BE2C (cell line): ENCODE measurements at regions not wholly inside any gene's neighbourhood (a gene's known extent, or its start where the extent isn't known, plus 50 kb on each side); places are given as distances from the start of the nearest gene placed in this dataset.

ENCODE experiments used
- DNase-seq: peaks from one replicate; pipeline ENCODE4 v3.0.0-alpha.2; 2020
- H3K27me3 ChIP-seq: fragments of 250-450 bp; sonication (Bioruptor Pico); 2 replicates; pipeline ENCODE4 v1.5.1; 2020; ENCODE audit warnings: mild to moderate bottlenecking
- H3K36me3 ChIP-seq: fragments of 250-450 bp; sonication (Bioruptor Pico); 2 replicates; pipeline ENCODE4 v1.5.1; 2020; ENCODE audit warnings: mild to moderate bottlenecking
- H3K4me1 ChIP-seq: fragments of 250-450 bp; sonication (Bioruptor Pico); 2 replicates; pipeline ENCODE4 v1.5.1; 2020
- H3K4me3 ChIP-seq: 2 replicates; pipeline ENCODE4 v1.5.1; 2011; ENCODE audit warnings: low read depth, low read length
- H3K9me3 ChIP-seq: fragments of 250-450 bp; sonication (Bioruptor Pico); 2 replicates; pipeline ENCODE4 v1.5.1; 2020
- TF ChIP-seq, protein P1 (sequence below): IDR thresholded peaks from 2 replicates; pipeline ENCODE4 v1.5.1; 2012; ENCODE audit warnings: mild to moderate bottlenecking, low read depth, low read length

- Histone ChIP-seq H3K27me3 (no peaks in the 10 kb centered on the region), H3K9me3 (no peaks in the 10 kb centered on the region; the same call in 1 of the 2 replicates), H3K4me1 (no peaks in the 10 kb centered on the region), H3K36me3 (no peaks in the 10 kb centered on the region), H3K4me3 (no peak overlapping the region)
- DNase-seq = no peak
- TF ChIP-seq, protein P1, sequence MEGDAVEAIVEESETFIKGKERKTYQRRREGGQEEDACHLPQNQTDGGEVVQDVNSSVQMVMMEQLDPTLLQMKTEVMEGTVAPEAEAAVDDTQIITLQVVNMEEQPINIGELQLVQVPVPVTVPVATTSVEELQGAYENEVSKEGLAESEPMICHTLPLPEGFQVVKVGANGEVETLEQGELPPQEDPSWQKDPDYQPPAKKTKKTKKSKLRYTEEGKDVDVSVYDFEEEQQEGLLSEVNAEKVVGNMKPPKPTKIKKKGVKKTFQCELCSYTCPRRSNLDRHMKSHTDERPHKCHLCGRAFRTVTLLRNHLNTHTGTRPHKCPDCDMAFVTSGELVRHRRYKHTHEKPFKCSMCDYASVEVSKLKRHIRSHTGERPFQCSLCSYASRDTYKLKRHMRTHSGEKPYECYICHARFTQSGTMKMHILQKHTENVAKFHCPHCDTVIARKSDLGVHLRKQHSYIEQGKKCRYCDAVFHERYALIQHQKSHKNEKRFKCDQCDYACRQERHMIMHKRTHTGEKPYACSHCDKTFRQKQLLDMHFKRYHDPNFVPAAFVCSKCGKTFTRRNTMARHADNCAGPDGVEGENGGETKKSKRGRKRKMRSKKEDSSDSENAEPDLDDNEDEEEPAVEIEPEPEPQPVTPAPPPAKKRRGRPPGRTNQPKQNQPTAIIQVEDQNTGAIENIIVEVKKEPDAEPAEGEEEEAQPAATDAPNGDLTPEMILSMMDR = no peak
These were observed 1323.0 kb upstream of the GJE1 start for GRCh38 chr6:140809694-140810101.

DNA sequence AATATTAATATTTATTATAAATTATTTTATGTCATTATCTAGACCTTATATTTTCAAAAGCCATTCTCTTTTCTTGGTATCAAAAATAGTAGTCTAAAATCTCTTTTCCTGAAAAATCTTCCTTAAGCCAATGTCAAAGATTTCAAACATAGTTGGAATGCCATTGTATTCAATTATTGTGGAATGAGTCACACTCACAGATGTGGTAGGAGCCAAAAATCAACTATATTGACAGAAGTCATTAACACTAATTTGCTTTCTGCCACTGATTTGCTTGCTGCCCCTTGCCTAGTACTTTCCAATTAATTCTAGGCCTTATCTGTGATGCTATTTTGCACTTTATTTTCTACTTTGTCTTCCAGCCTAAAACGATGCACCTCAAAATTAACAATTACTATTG lies 1326.3 kb upstream of the GJE1 start:
- no peak for DNase-seq
- TF ChIP-seq, protein P1 = no peak
- H3K36me3 ChIP-seq = no peaks in the 10 kb centered on the region
- no peak overlapping the region for H3K4me3 ChIP-seq
- H3K9me3 ChIP-seq = no peaks in the 10 kb centered on the region
- H3K27me3 ChIP-seq = no peaks in the 10 kb centered on the region
- H3K4me1 ChIP-seq = no peaks in the 10 kb centered on the region

DNA sequence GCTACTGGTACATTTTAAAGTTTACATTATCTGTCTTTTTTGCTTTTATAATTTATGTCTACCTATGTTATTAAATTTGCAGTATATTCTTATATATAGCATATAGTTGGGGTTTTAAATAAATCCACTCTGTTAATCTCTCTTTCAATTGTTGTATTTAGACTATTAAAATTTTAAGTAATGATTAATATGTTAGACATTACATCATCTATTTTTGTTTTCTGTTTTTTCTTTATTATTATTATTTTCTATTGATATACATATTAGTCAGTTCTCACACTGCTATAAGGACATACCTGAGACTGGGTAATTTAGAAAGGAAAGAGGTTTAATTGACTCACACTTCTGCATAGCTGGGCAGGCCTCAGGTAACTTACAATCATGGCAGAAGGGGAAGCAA lies 1338.2 kb upstream of the GJE1 start:
- Histone ChIP-seq H3K36me3 (no peaks in the 10 kb centered on the region), H3K27me3 (no peaks in the 10 kb centered on the region), H3K9me3 (no peaks in the 10 kb centered on the region), H3K4me1 (no peaks in the 10 kb centered on the region), H3K4me3 (no peak overlapping the region)
- no peak for DNase-seq
- TF ChIP-seq, protein P1 = no peak

DNA sequence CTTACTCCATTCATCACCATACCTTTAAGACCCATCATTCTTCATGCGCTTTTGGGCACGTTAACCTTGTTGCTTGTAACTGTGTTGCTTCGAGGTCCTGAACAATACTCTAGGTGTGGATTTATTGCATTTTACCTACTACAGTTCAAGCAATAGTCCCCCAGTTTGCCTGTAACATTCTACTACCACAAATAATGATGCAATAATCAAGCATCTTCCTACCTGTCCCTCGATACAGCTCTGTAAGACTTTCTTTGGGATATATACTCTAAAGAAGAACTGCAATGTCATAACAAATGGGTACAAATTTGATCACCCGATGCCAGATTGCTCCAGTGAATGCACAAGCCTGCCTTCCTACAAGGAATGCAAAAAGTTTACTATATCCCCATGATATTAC lies 1342.6 kb upstream of the GJE1 start:
- Histone ChIP-seq H3K4me3 (no peak overlapping the region), H3K9me3 (0 out of 2 replicates have a peak, but pooled peaks cover 2% of the 10 kb centered on the region), H3K36me3 (no peaks in the 10 kb centered on the region), H3K4me1 (no peaks in the 10 kb centered on the region), H3K27me3 (no peaks in the 10 kb centered on the region)
- DNase-seq = no peak
- TF ChIP-seq, protein P1 = no peak

- TF ChIP-seq, protein P1 = no peak
These were observed 1343.3 kb upstream of the GJE1 start for GRCh38 chr6:140789466-140789865.

DNA sequence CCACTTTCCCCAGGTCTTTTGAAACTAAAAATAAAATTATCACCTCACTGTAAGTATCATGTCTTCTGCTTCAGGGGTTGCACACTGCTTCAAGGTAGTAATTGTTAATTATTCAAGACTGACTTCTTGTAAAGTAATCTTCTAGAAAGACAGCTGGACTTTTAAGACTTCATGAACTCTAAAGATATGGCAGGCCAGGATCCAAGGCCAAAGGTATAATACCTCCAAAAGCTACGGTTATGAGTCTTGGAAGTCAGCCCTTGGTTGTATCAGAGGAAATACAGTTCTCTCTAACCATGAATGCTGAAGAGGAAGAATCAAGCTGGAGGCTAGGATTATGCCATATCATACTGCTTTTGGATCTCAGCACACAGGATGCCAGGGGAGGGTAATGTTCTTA lies 1346.8 kb upstream of the GJE1 start:
- Histone ChIP-seq H3K4me3 (no peak overlapping the region), H3K9me3 (0 out of 2 replicates have a peak, but pooled peaks cover 6% of the 10 kb centered on the region), H3K4me1 (no peaks in the 10 kb centered on the region), H3K27me3 (no peaks in the 10 kb centered on the region), H3K36me3 (no peaks in the 10 kb centered on the region)
- DNase-seq = no peak
- TF ChIP-seq, protein P1 = no peak

More at GRCh38 chr6:140789466-140789865, 1343.3 kb upstream of the GJE1 start:
- no peaks in the 10 kb centered on the region for H3K36me3 ChIP-seq
- H3K9me3 ChIP-seq = 0 out of 2 replicates have a peak, but pooled peaks cover 2% of the 10 kb centered on the region
- H3K4me1 ChIP-seq = no peaks in the 10 kb centered on the region
- H3K27me3 ChIP-seq = no peaks in the 10 kb centered on the region
- DNase-seq = no peak
- H3K4me3 ChIP-seq = no peak overlapping the region
